ENCODE measurements at regions not wholly inside any gene's neighbourhood (a gene's known extent, or its start where the extent isn't known, plus 50 kb on each side); places are given as distances from the start of the nearest gene placed in this dataset.
"Not testable (repeated sequence)": the region's sequence is repeated elsewhere in the genome, so short reads cannot be mapped to it uniquely, and the experiment has no call there.

DNA sequence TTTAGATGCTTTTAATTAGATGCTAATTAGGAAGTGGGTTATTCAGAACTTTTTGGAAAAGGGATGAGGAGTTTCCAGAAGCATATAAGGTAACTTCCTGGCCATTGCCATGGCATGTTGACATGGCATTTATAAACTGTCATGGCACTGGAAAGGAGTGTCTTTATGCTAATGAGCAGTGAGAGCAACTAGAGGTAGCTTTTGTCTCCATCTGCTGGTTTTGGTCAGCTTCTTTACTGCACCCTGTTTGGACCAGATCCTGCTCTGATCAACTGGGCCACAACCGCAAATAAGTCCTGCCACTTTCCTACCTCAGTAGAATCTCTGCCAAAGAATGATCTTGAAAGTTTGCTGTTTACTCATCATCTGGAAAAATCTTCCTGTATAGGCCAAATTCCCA is 193.6 kb downstream of the FAM72C start:
- not testable (repeated sequence) for DNase-seq (ENCODE audit: low read depth)

DNA sequence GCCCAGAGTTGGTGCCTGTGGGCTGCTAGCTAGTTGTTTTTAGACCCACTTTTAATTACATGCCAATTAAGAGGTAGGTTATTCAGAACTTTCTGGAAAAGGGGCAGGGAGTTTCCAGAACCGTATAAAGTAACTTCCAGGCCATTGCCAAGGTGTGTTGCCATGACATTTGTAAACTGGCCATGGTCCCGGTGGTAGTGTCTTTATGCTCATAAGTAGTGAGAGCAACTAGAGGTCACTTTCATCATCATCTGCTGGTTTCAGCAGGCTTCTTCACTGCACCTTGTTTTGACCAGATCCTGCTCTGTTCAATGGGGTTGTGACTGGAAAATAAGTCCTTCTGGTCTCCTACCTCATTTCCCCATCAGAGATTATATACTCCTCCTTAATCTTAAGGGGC is 207.0 kb downstream of the FAM72C start:
- DNase-seq (ENCODE audit: low read depth), result not testable (repeated sequence)

DNA sequence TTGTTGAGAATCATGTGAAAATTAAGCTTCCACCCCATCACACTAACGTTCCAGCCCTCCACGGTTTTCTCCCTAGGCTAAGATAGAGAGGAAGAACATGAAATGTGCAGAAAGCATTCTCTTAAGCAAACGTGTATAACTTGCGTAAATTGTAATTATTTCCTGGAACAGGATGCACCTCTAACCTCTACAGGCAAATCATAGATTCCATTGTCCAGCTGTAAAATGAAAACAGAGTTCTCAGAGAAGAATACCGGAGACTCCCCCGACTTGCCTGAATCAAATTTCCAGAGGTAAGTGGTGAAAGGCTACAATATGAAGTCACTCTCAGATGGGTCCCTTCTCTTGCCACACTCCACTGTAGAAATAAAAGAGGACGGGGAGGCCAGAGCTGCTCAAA is 211.4 kb downstream of the FAM72C start:
- DNase-seq (ENCODE audit: low read depth), result not testable (repeated sequence)

DNA sequence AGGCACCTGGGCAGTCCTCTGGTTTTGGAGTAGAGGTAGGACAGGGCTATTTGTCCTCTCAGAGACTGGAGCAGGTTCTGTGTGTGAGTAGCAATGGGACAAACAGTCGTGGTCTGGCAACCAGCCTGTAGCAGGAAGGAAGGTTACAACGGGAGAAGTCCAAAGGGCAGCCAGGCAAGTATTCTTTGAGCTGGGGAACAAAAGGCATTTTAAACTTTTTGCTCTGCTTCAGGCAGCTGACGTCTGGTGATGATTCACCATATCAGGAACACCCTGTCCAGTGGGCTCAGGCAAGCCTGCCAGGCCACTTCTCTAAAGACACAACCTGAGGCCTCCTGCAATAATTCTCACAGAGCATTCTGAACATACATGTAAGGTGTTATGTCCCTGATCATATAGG is 215.8 kb downstream of the FAM72C start:
- DNase-seq (ENCODE audit: low read depth), result not testable (repeated sequence)

DNA sequence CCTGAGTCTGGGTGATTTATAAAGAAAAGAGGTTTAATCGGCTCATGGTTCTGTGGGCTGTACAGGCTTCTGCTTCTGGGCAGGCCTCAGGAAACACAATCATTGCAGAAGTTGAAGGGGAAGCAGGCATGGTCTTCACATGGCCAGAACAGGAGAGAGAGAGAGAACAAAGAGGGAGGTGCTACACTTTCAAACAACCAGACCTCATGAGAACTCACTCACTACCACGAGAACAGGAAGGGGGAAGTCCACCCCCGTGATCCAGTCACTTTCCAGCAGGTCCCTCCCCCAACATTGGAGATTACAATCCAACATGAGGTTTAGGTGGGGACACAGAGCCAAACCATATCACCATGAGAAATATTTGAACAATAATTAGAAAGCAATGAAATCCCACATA is 222.9 kb downstream of the FAM72C start:
- no peak for DNase-seq (ENCODE audit: low read depth)

GRCh38 chr1:143736562-143736961 is 235.2 kb downstream of the FAM72C start:
- no peak for DNase-seq (ENCODE audit: low read depth)

GRCh38 chr1:143735764-143736461 is 235.9 kb downstream of the FAM72C start:
- DNase-seq (ENCODE audit: low read depth), result no peak

- DNase-seq (ENCODE audit: low read depth), result not testable (repeated sequence)
Observed at GRCh38 chr1:143734261-143734660, 237.5 kb downstream of the FAM72C start.

- not testable (repeated sequence) for DNase-seq (ENCODE audit: low read depth)
Observed at GRCh38 chr1:143730890-143731289, 240.9 kb downstream of the FAM72C start.

DNA sequence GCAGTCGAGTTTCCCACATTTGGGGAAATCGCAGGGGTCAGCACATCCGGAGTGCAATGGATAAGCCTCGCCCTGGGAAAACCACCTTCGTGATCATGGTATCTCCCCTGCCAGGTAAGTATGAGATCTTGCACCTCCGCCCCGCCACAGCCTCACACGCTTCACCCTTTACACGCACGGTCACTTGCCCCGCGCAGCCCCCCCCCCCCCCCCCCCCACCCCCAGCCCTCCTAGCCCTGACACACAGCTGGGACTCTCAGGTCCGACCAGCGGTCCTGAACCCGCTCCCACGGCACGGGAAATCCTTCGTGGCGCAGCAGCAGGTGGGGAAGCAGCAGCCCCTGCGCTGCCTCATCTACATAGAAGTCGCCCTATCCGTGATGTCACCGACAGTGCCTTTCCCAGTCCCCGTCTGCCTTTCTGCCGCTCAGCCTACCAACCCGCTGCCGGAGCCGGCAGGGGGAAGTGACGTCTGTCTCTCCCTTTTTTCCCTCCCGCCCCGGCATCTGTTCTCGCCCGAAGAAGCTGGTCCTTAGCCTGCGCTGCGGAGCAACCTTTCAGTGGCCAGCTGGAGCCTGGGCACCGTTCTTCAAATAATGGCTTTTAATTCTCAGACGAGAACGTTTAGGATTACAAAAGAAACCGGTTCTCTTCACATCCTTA is 242.2 kb downstream of the FAM72C start:
- DNase-seq (ENCODE audit: low read depth), result peak; percentile 12

DNA sequence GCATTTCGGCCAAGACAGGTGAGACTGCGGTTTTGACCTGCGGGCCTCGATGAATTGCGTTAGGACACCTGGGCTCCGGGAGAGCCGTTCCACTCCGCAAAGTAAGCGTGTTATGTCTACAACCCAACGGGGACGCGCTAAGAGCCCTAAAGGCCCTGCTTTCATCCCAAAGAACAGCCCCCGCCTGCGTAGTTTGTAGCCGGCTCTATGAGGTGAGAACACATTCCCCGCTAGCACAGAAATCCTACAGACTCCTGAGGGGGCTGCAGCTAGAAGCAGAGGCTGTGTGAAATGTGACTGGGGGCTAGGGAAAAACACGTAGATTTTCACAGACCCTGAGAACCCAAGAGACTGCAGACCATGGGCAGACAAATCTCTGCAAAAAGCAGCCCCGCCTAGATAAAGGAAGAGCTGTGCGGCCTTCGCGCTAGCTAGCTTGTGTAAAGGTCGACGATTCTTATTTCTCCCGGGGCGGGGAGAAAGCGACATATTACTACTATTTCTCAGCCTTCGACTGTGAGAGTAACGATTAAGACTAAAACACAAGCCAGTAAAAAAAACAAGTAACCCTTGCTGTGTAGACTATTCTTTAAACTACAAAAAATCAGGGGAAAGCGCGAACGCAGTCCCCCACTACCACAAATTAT is 242.9 kb downstream of the FAM72C start:
- DNase-seq (ENCODE audit: low read depth), result not testable (repeated sequence)

DNA sequence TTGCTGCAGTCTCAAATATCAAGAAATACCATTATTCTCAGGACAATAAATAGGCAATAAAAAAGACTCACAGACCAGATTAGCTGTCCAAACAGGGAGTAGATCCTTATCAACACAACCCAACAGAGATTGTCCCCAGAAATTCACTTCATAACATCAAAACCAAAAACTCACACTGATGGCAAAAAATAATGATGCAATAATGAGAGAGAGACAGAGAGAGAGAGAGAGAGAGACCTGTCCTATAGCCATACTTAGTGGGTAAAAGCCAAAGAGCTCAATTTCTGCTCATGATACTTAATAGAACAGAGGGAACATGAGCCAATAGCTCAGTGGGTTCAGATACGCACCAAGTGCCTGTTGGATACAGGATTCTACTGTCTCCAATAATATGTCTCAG is 244.5 kb downstream of the FAM72C start:
- DNase-seq (ENCODE audit: low read depth), result no peak

GRCh38 chr1:143721024-143721373 is 250.8 kb downstream of the FAM72C start:
- no peak for DNase-seq (ENCODE audit: low read depth)

DNA sequence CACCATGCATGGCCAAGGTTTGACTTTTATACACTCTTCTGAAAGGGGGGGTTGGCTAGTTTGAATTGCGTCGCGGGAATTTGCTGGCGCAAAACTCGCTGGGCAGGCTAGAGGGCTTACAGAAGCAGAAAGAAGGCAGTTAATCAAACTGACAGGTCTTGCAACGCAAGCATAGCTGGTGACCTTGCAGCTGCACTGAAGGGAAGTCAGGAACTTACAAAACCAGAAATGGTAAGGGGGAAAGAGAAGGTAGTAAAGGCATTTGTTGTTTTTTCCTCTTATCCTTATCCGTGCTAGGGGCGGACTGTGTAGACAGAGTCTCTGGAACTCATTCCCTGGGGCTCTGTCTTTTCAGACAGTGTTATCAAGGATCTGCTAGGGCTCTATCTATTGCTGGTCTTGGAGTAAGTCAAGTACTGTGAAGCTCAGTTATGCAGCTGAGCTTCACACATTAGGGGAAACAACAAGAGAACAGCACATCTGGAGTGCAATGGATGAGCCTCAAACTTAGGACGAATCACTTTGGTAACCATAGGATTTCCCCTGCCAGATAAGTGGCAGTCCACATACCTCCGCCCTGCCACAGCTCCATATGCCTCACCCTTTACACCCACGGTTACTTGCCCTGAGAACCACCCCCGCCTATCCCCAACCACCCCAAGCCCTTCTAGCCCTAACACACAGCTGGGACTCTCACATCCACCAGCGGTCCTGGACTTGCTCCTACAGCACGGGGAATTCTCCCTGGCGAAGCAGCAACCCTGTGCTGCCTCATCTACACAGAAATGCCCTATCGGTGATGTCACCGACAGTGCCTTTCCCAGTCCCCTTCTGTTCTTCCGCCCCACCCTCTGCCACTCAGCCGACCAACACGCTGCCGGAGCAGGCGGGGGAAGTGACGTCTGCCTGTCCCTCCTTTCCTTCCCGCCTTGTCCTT is 251.4 kb downstream of the FAM72C start:
- no peak for DNase-seq (ENCODE audit: low read depth)

DNA sequence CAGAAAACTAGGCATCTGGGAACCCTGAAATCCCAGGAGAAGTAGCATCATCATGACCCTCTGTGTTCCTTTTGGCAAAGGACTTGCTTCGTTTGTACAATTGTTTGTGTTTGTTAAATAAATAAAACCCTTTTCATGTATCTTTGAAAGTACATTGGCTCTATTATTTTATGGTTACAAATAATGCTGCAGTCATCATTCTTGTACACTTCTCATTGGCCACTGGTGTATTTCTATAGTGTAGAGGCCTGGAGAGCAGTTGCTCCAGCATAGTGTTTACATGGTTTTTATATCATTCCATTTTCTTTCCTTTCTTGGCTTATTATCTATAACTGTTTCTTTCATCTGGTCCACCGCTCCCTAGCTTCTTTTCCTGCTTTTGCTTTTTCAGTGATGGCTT is 253.3 kb downstream of the FAM72C start:
- DNase-seq (ENCODE audit: low read depth), result no peak

DNA sequence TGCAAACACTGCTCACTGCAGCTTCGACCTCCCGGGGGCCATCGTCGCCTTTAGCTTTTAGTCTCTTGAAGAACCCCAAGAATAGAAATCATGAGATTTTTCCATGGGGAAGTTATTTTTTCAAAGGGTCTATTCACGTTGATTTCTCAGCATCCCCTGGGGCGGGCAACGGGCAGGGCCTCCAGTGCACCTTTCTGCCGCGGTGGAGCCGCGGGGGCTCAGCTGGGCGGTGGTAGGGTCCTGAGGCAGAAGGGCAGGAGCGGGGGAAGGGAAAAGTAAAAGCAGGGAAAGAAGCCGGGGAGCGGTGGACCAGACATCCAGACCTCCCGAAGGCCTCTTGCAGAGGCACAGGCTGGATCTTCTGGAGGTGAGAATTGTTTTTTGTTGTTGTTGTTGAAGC is 253.8 kb downstream of the FAM72C start:
- DNase-seq (ENCODE audit: low read depth), result no peak

- DNase-seq (ENCODE audit: low read depth), result no peak
Observed at GRCh38 chr1:143717434-143717833, 254.4 kb downstream of the FAM72C start.

- DNase-seq (ENCODE audit: low read depth), result not testable (repeated sequence)
Observed at GRCh38 chr1:143714913-143715312, 256.9 kb downstream of the FAM72C start.

DNA sequence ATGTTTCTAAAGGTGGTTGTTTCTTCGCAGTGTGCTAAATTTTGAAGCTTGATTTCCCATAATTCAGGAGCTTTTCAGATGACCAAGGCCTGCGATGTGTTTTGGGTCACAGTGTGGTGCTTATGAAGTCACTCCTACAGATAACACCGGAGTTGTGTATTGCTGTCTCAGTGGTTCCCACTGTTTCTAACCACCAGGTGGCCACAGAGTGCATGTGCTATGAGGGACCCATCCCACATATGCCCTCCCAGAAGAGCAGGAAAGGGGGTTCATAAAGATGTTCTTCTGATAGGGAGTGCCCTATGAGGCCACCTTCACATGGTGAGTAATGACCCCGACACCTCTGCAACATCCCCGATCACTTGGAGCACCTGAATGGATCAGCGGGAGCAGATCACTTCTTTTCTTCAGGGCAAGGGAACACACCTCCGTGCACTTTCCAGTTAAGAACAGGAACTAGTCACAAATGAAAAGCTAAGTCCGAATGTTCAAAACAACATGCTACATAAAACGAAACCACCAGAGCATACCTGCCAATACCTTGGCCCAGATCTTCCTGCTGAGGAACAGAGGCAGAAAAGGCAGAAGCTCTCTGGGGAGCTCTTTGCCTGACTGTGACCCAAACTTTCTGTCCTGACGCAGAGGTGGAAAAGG is 262.1 kb downstream of the FAM72C start:
- DNase-seq (ENCODE audit: low read depth), result not testable (repeated sequence)

DNA sequence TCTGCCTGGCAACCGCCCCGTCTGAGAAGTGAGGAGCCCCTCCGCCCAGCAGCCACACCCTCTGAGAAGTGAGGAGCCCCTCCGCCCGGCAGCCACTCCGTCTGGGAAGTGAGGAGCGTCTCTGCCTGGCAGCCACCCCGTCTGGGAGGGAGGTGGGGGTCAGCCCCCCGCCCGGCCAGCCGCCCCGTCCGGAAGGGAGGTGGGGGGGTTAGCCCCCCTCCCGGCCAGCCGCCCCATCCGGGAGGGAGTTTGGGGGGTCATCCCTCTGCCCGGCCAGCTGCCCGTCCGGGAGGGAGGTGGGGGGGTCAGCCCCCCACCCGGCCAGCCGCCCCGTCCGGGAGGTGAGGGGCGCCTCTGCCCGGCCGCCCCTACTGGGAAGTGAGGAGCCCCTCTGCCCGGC is 269.0 kb downstream of the FAM72C start:
- not testable (repeated sequence) for DNase-seq (ENCODE audit: low read depth)

DNA sequence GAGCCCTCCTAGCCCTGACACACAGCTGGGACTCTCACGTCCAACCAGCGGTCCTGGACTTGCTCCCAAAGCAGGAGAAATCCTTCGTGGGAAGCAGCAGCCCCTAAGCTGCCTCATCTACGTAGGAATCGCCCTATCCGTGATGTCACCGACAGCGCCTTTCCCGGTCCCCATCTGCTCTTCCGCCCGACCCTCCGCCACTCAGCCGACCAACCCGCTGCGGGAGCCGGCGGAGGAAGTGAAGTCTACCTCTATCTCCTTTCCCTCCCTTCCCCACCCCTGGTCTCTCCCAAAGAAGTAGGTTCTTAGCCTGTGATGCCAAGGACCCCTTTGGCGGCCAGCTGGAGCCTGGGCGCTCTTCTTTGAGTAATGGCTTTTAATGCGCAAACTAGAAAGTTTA is 272.1 kb downstream of the FAM72C start:
- DNase-seq (ENCODE audit: low read depth), result no peak

- no peak for DNase-seq (ENCODE audit: low read depth)
Observed at GRCh38 chr1:143699115-143699514, 272.7 kb downstream of the FAM72C start.

All from stimulated activated CD8-positive, alpha-beta memory T cell treated with anti-CD3 and anti-CD28 coated beads, Interleukin-12 subunit alpha, Interleukin-12 subunit beta, amount 100 ng/mL, for 1 hour (primary cell).